ENCODE measurements at regions not wholly inside any gene's neighbourhood (a gene's known extent, or its start where the extent isn't known, plus 50 kb on each side); places are given as distances from the start of the nearest gene placed in this dataset.

DNA sequence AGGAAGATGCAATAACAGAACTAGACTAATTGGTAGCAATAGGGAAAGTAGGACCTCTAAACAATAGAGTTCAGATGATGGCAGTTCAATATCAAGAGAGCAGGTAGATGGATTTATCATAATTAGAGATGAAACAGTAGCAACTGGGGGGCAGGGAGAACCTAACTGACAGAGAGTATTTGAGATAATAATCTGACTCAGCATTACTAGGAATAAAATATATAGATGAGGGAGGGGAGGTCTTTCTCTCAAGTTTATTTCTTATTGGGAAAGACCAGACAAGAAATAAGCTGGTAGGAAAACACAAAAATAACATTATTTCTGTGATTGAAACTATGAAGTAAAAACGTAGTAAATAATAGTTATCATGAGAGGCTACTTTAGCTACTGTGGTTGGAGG lies 1656.7 kb upstream of the B3GALT2 start:
- TF ChIP-seq, protein P1, sequence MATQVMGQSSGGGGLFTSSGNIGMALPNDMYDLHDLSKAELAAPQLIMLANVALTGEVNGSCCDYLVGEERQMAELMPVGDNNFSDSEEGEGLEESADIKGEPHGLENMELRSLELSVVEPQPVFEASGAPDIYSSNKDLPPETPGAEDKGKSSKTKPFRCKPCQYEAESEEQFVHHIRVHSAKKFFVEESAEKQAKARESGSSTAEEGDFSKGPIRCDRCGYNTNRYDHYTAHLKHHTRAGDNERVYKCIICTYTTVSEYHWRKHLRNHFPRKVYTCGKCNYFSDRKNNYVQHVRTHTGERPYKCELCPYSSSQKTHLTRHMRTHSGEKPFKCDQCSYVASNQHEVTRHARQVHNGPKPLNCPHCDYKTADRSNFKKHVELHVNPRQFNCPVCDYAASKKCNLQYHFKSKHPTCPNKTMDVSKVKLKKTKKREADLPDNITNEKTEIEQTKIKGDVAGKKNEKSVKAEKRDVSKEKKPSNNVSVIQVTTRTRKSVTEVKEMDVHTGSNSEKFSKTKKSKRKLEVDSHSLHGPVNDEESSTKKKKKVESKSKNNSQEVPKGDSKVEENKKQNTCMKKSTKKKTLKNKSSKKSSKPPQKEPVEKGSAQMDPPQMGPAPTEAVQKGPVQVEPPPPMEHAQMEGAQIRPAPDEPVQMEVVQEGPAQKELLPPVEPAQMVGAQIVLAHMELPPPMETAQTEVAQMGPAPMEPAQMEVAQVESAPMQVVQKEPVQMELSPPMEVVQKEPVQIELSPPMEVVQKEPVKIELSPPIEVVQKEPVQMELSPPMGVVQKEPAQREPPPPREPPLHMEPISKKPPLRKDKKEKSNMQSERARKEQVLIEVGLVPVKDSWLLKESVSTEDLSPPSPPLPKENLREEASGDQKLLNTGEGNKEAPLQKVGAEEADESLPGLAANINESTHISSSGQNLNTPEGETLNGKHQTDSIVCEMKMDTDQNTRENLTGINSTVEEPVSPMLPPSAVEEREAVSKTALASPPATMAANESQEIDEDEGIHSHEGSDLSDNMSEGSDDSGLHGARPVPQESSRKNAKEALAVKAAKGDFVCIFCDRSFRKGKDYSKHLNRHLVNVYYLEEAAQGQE (IDR thresholded peaks at IDR 0.05; ENCODE audit: insufficient replicate concordance, low read depth): no peak
- TF ChIP-seq, protein P2, sequence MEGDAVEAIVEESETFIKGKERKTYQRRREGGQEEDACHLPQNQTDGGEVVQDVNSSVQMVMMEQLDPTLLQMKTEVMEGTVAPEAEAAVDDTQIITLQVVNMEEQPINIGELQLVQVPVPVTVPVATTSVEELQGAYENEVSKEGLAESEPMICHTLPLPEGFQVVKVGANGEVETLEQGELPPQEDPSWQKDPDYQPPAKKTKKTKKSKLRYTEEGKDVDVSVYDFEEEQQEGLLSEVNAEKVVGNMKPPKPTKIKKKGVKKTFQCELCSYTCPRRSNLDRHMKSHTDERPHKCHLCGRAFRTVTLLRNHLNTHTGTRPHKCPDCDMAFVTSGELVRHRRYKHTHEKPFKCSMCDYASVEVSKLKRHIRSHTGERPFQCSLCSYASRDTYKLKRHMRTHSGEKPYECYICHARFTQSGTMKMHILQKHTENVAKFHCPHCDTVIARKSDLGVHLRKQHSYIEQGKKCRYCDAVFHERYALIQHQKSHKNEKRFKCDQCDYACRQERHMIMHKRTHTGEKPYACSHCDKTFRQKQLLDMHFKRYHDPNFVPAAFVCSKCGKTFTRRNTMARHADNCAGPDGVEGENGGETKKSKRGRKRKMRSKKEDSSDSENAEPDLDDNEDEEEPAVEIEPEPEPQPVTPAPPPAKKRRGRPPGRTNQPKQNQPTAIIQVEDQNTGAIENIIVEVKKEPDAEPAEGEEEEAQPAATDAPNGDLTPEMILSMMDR (IDR thresholded peaks at IDR 0.05; ENCODE audit: insufficient read depth, low read length): no peak

Measured in HL-60 (cell line).